Activated CD8-positive, alpha-beta T cell treated with anti-CD3 and anti-CD28 coated beads, Interleukin-2, amount 10 ng/mL, durations not matched to agents 7 days and 5 days (primary cell): ENCODE measurements at regions not wholly inside any gene's neighbourhood (a gene's known extent, or its start where the extent isn't known, plus 50 kb on each side); places are given as distances from the start of the nearest gene placed in this dataset.
A peak's percentile ranks its signal among the peaks of the same experiment; 100 is the strongest.
"Not testable (repeated sequence)": the region's sequence is repeated elsewhere in the genome, so short reads cannot be mapped to it uniquely, and the experiment has no call there.

ENCODE experiments used
- ATAC-seq: fragments of 150-1000 bp; cut with Tn5 transposase; one replicate; pipeline ENCODE4 v1.10.0; 2021; ENCODE audit warnings: moderate library complexity
- CTCF ChIA-PET: fragments of 350-600 bp; sonication (Branson Sonifier 250); formaldehyde crosslinking; loops from one replicate; lab custom pipeline; 2021; ENCODE audit warnings: antibody characterized with exemption; lab: Charles Lee
- POLR2A ChIA-PET: fragments of 350-600 bp; sonication (Branson Sonifier 250); formaldehyde crosslinking; loops from one replicate; lab custom pipeline; 2021; ENCODE audit warnings: antibody characterized with exemption; lab: Charles Lee
- DNase-seq: peaks from one replicate; pipeline ENCODE4 v3.0.0-alpha.2; 2020
- H3K27ac Mint-ChIP-seq: one replicate; pipeline ENCODE4 v1.8.0; 2021; ENCODE audit warnings: mild to moderate bottlenecking, mixed read lengths
- H3K27me3 Mint-ChIP-seq: one replicate; pipeline ENCODE4 v1.8.0; 2021; ENCODE audit warnings: low read depth, mixed read lengths
- H3K36me3 Mint-ChIP-seq: one replicate; pipeline ENCODE4 v1.8.0; 2021; ENCODE audit warnings: low read depth, mixed read lengths
- H3K4me1 Mint-ChIP-seq: one replicate; pipeline ENCODE4 v1.8.0; 2021; ENCODE audit warnings: low read depth, mixed read lengths
- H3K4me3 Mint-ChIP-seq: one replicate; pipeline ENCODE4 v1.8.0; 2021; ENCODE audit warnings: mild to moderate bottlenecking, mixed read lengths
- H3K9me3 Mint-ChIP-seq: one replicate; pipeline ENCODE4 v1.8.0; 2022; ENCODE audit warnings: mixed read lengths; ENCODE audit not compliant: insufficient read depth

- Mint-ChIP-seq H3K4me1 (no peaks in the 10 kb centered on the region), H3K27ac (no peak overlapping the region), H3K36me3 (no peaks in the 10 kb centered on the region), H3K9me3 (no peaks in the 10 kb centered on the region), H3K27me3 (no peaks in the 10 kb centered on the region), H3K4me3 (no peak overlapping the region)
- ATAC-seq (no peak), DNase-seq (no peak)
- ChIA-PET POLR2A (no interaction called here), CTCF (no interaction called here)
Measured at GRCh38 chrX:11899091-11899490, 141.1 kb downstream of the MSL3 start.

GRCh38 chrX:11905933-11906332, 147.9 kb downstream of the MSL3 start:
- not testable (repeated sequence) for H3K27me3 Mint-ChIP-seq, H3K27ac Mint-ChIP-seq, H3K4me1 Mint-ChIP-seq, H3K4me3 Mint-ChIP-seq, H3K9me3 Mint-ChIP-seq, H3K36me3 Mint-ChIP-seq, ATAC-seq, DNase-seq
- POLR2A ChIA-PET, result interaction anchor here (0.5 kb wide), 1 partner anchor 81 kb away, joined by 3 read pairs; no protein-coding TSS in a partner anchor
- CTCF ChIA-PET, result interaction anchor here (1.3 kb wide), 1 partner anchor 119 kb away, joined by 3 read pairs; no protein-coding TSS in a partner anchor

GRCh38 chrX:11908371-11908770, 150.3 kb downstream of the MSL3 start:
- peak; percentile 37 for DNase-seq
- Mint-ChIP-seq H3K4me1 (no peaks in the 10 kb centered on the region), H3K27ac (no peak overlapping the region), H3K4me3 (no peak overlapping the region), H3K27me3 (no peaks in the 10 kb centered on the region), H3K36me3 (no peaks in the 10 kb centered on the region), H3K9me3 (no peaks in the 10 kb centered on the region)
- ATAC-seq, result peak; percentile 73
- ChIA-PET CTCF (interaction anchor here (0.9 to 1.6 kb wide), 3 partner anchors 121 to 376 kb away, joined by 3 to 15 read pairs (median 4); no protein-coding TSS in a partner anchor), POLR2A (no interaction called here)

- CTCF ChIA-PET, result no interaction called here
- POLR2A ChIA-PET, result no interaction called here
- no peak overlapping the region for H3K4me3 Mint-ChIP-seq
- H3K36me3 Mint-ChIP-seq, result no peaks in the 10 kb centered on the region
- H3K4me1 Mint-ChIP-seq, result no peaks in the 10 kb centered on the region
- ATAC-seq, result no peak
- peaks cover 4% of the 10 kb centered on the region for H3K27me3 Mint-ChIP-seq
- no peak overlapping the region for H3K27ac Mint-ChIP-seq
- DNase-seq, result no peak
- H3K9me3 Mint-ChIP-seq, result no peaks in the 10 kb centered on the region
Measured at GRCh38 chrX:11913001-11913400, 155.0 kb downstream of the MSL3 start.

GRCh38 chrX:11929476-11929875, 171.4 kb downstream of the MSL3 start:
- ChIA-PET POLR2A (no interaction called here), CTCF (no interaction called here)
- Mint-ChIP-seq H3K27me3 (no peaks in the 10 kb centered on the region), H3K36me3 (no peaks in the 10 kb centered on the region), H3K27ac (no peak overlapping the region), H3K4me1 (no peaks in the 10 kb centered on the region), H3K4me3 (no peak overlapping the region), H3K9me3 (no peaks in the 10 kb centered on the region)
- no peak for ATAC-seq
- DNase-seq, result no peak

GRCh38 chrX:11932423-11932822, 174.4 kb downstream of the MSL3 start:
- no peak overlapping the region for H3K27ac Mint-ChIP-seq
- DNase-seq, result no peak
- no peak for ATAC-seq
- ChIA-PET POLR2A (no interaction called here), CTCF (no interaction called here)
- no peaks in the 10 kb centered on the region for H3K36me3 Mint-ChIP-seq
- H3K27me3 Mint-ChIP-seq, result no peaks in the 10 kb centered on the region
- no peaks in the 10 kb centered on the region for H3K9me3 Mint-ChIP-seq
- H3K4me1 Mint-ChIP-seq, result no peaks in the 10 kb centered on the region
- no peak overlapping the region for H3K4me3 Mint-ChIP-seq

GRCh38 chrX:11934089-11934488, 176.1 kb downstream of the MSL3 start:
- POLR2A ChIA-PET, result no interaction called here
- CTCF ChIA-PET, result no interaction called here
- ATAC-seq, result no peak
- Mint-ChIP-seq H3K27me3 (no peaks in the 10 kb centered on the region), H3K4me3 (no peak overlapping the region), H3K36me3 (no peaks in the 10 kb centered on the region), H3K9me3 (no peaks in the 10 kb centered on the region), H3K27ac (no peak overlapping the region), H3K4me1 (no peaks in the 10 kb centered on the region)
- DNase-seq, result no peak

- DNase-seq, result no peak
- ATAC-seq, result no peak
- Mint-ChIP-seq H3K27ac (no peak overlapping the region), H3K9me3 (no peaks in the 10 kb centered on the region), H3K4me1 (no peaks in the 10 kb centered on the region), H3K27me3 (no peaks in the 10 kb centered on the region), H3K36me3 (no peaks in the 10 kb centered on the region), H3K4me3 (no peak overlapping the region)
- CTCF ChIA-PET, result no interaction called here
- POLR2A ChIA-PET, result no interaction called here
Measured at GRCh38 chrX:11941571-11941970, 183.5 kb downstream of the MSL3 start.

- DNase-seq (no peak), ATAC-seq (no peak)
- H3K4me1 Mint-ChIP-seq, result no peaks in the 10 kb centered on the region
- H3K27me3 Mint-ChIP-seq, result no peaks in the 10 kb centered on the region
- no peak overlapping the region for H3K27ac Mint-ChIP-seq
- ChIA-PET POLR2A (no interaction called here), CTCF (no interaction called here)
- H3K9me3 Mint-ChIP-seq, result no peaks in the 10 kb centered on the region
- no peak overlapping the region for H3K4me3 Mint-ChIP-seq
- no peaks in the 10 kb centered on the region for H3K36me3 Mint-ChIP-seq
Measured at GRCh38 chrX:11944501-11944900, 186.5 kb downstream of the MSL3 start.

- CTCF ChIA-PET, result no interaction called here
- Mint-ChIP-seq H3K36me3 (no peaks in the 10 kb centered on the region), H3K27ac (no peak overlapping the region), H3K9me3 (no peaks in the 10 kb centered on the region), H3K4me3 (no peak overlapping the region), H3K4me1 (no peaks in the 10 kb centered on the region), H3K27me3 (no peaks in the 10 kb centered on the region)
- DNase-seq (no peak), ATAC-seq (no peak)
- POLR2A ChIA-PET, result no interaction called here
Measured at GRCh38 chrX:11949291-11949690, 189.0 kb upstream of the FRMPD4 start.

GRCh38 chrX:11952176-11952720, 186.0 kb upstream of the FRMPD4 start:
- CTCF ChIA-PET, result no interaction called here
- no peaks in the 10 kb centered on the region for H3K27me3 Mint-ChIP-seq
- no peak overlapping the region for H3K27ac Mint-ChIP-seq
- no peak overlapping the region for H3K4me3 Mint-ChIP-seq
- DNase-seq, result no peak
- H3K9me3 Mint-ChIP-seq, result no peaks in the 10 kb centered on the region
- H3K4me1 Mint-ChIP-seq, result no peaks in the 10 kb centered on the region
- no peak for ATAC-seq
- POLR2A ChIA-PET, result no interaction called here
- H3K36me3 Mint-ChIP-seq, result no peaks in the 10 kb centered on the region

GRCh38 chrX:11953615-11954014, 184.7 kb upstream of the FRMPD4 start:
- POLR2A ChIA-PET, result no interaction called here
- H3K36me3 Mint-ChIP-seq, result no peaks in the 10 kb centered on the region
- H3K27ac Mint-ChIP-seq, result no peak overlapping the region
- no peaks in the 10 kb centered on the region for H3K27me3 Mint-ChIP-seq
- no peaks in the 10 kb centered on the region for H3K9me3 Mint-ChIP-seq
- no peaks in the 10 kb centered on the region for H3K4me1 Mint-ChIP-seq
- no peak for DNase-seq
- H3K4me3 Mint-ChIP-seq, result no peak overlapping the region
- CTCF ChIA-PET, result no interaction called here
- no peak for ATAC-seq

GRCh38 chrX:11954176-11954575, 184.1 kb upstream of the FRMPD4 start:
- POLR2A ChIA-PET, result no interaction called here
- H3K4me3 Mint-ChIP-seq, result no peak overlapping the region
- ATAC-seq, result no peak

More at GRCh38 chrX:11954176-11954575, 184.1 kb upstream of the FRMPD4 start:
- no peaks in the 10 kb centered on the region for H3K36me3 Mint-ChIP-seq
- no peaks in the 10 kb centered on the region for H3K4me1 Mint-ChIP-seq
- H3K9me3 Mint-ChIP-seq, result no peaks in the 10 kb centered on the region
- CTCF ChIA-PET, result no interaction called here
- H3K27ac Mint-ChIP-seq, result no peak overlapping the region
- DNase-seq, result no peak
- no peaks in the 10 kb centered on the region for H3K27me3 Mint-ChIP-seq
